ENCODE measurements at regions not wholly inside any gene's neighbourhood (a gene's known extent, or its start where the extent isn't known, plus 50 kb on each side); places are given as distances from the start of the nearest gene placed in this dataset.

GRCh38 chr21:39007985-39008384, 175.3 kb downstream of the PSMG1 start:
- no peak for DNase-seq
- H3K4me1 ChIP-seq = peaks cover 11 to 19% of the 10 kb centered on the region in 2 donors
- H3K9me3 ChIP-seq = no peaks in the 10 kb centered on the region
- H3K36me3 ChIP-seq = no peaks in the 10 kb centered on the region
- intact Hi-C loops (cut with DNase I; ENCODE audit: low total_unique reads) = no loop called here
- H3K27ac ChIP-seq = peak overlapping the region; percentile 63 to 75
- no peak for TF ChIP-seq POLR2A (IDR thresholded peaks at IDR 0.05)
- TF ChIP-seq, protein P1, sequence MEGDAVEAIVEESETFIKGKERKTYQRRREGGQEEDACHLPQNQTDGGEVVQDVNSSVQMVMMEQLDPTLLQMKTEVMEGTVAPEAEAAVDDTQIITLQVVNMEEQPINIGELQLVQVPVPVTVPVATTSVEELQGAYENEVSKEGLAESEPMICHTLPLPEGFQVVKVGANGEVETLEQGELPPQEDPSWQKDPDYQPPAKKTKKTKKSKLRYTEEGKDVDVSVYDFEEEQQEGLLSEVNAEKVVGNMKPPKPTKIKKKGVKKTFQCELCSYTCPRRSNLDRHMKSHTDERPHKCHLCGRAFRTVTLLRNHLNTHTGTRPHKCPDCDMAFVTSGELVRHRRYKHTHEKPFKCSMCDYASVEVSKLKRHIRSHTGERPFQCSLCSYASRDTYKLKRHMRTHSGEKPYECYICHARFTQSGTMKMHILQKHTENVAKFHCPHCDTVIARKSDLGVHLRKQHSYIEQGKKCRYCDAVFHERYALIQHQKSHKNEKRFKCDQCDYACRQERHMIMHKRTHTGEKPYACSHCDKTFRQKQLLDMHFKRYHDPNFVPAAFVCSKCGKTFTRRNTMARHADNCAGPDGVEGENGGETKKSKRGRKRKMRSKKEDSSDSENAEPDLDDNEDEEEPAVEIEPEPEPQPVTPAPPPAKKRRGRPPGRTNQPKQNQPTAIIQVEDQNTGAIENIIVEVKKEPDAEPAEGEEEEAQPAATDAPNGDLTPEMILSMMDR (IDR thresholded peaks at IDR 0.05) = no peak
- H3K27me3 ChIP-seq = no peaks in the 10 kb centered on the region
- no peak overlapping the region for H3K4me3 ChIP-seq

DNA sequence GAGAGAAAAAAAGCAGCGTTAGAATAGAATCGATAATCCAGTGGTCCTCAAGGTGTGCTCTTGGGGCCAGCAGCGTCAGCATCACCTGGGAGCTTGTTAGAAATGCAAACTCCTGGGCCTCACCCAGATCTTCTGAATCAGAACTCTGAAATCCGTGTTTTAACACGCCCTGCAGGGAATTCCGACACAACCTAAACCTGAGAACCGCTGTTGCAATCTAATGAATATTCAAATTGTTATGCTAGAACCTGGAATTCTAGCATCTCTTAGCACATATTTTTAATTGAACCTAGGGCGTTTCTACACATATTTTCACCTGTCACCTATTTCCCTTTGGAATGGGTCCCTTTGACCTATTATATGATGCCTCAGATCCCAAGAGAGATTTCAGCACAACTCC, 175.7 kb downstream of the PSMG1 start:
- no peak for TF ChIP-seq POLR2A (IDR thresholded peaks at IDR 0.05)
- TF ChIP-seq, protein P1 (IDR thresholded peaks at IDR 0.05) = no peak
- Histone ChIP-seq H3K36me3 (no peaks in the 10 kb centered on the region), H3K27me3 (no peaks in the 10 kb centered on the region), H3K4me3 (no peak overlapping the region), H3K9me3 (no peaks in the 10 kb centered on the region), H3K27ac (peak overlapping the region; percentile 63 to 75), H3K4me1 (peaks cover 11 to 19% of the 10 kb centered on the region in 2 donors)
- intact Hi-C loops (cut with DNase I; ENCODE audit: low total_unique reads) = no loop called here
- DNase-seq = no peak

GRCh38 chr21:39006571-39007311, 176.5 kb downstream of the PSMG1 start:
- TF ChIP-seq, protein P1 (IDR thresholded peaks at IDR 0.05) = no peak
- no peak for TF ChIP-seq POLR2A (IDR thresholded peaks at IDR 0.05)
- Histone ChIP-seq H3K4me1 (peaks cover 11 to 19% of the 10 kb centered on the region in 2 donors), H3K9me3 (no peaks in the 10 kb centered on the region), H3K27me3 (no peaks in the 10 kb centered on the region), H3K36me3 (no peaks in the 10 kb centered on the region), H3K27ac (peak overlapping the region; percentile 71 to 75), H3K4me3 (no peak overlapping the region)
- DNase-seq = peak; percentile 46 to 73
- intact Hi-C loops (cut with DNase I; ENCODE audit: low total_unique reads) = no loop called here

DNA sequence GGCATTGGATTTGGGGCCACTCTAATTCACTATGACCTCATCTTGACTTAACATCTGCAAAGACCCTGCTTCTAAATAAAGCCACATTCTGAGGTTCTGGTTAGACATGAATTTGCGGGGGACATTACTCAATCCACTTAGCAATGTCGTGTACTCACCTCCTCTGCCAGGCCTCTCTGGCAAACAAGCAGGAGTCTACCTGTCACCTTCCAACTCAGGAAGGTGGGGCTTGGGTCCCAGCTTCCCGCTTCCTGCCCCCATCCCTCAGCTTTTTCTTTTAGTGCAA, 177.8 kb downstream of the PSMG1 start:
- intact Hi-C loops (cut with DNase I; ENCODE audit: low total_unique reads) = no loop called here

More for the DNA sequence above, 177.8 kb downstream of the PSMG1 start:
- H3K4me1 ChIP-seq = peaks cover 11 to 19% of the 10 kb centered on the region in 2 donors
- no peak overlapping the region for H3K4me3 ChIP-seq
- no peak for TF ChIP-seq POLR2A (IDR thresholded peaks at IDR 0.05)
- TF ChIP-seq, protein P1 (IDR thresholded peaks at IDR 0.05) = no peak
- no peak for DNase-seq
- no peaks in the 10 kb centered on the region for H3K27me3 ChIP-seq
- H3K27ac ChIP-seq = peak overlapping the region; percentile 71 to 75
- no peaks in the 10 kb centered on the region for H3K36me3 ChIP-seq
- no peaks in the 10 kb centered on the region for H3K9me3 ChIP-seq
